Pancreas (tissue), 10 donors: ENCODE measurements at regions not wholly inside any gene's neighbourhood (a gene's known extent, or its start where the extent isn't known, plus 50 kb on each side); places are given as distances from the start of the nearest gene placed in this dataset.

Source experiments
- ATAC-seq, 4 donors: fragments of 200-7000 bp; cut with Tn5 transposase; one replicate each; pipeline versions ENCODE4 v1.8.0 to v1.9.1; 2020; ENCODE audit warnings: mild to moderate bottlenecking in 4 of 4, moderate library complexity in 4 of 4
- DNase-seq, 6 donors: peaks; one replicate each; pipeline ENCODE4 v3.0.0-alpha.2; 2020
- FAIRE-seq: peaks from 2 replicates; lab custom pipeline; 2012; peaks lifted over from hg19 to GRCh38; lab: Jason Lieb, UNC
- H3K27ac ChIP-seq, 4 donors: fragments of 200-600 bp; sonication (generic); 1 replicate in 3 of 4; 2 replicates in 1 of 4; pipeline versions ENCODE4 v1.5.0 to v1.8.0; 2020
- H3K27me3 ChIP-seq, 4 donors: fragments of 200-600 bp; one replicate each; pipeline ENCODE4 v1.8.0; 2021
- H3K36me3 ChIP-seq, 3 donors: fragments of 200-600 bp; sonication (generic) in 1 of 3; one replicate each; pipeline versions ENCODE4 v1.5.0 to v1.8.0; 2020 to 2021
- H3K4me1 ChIP-seq, 3 donors: fragments of 200-600 bp; one replicate each; pipeline ENCODE4 v1.8.0; 2021
- H3K4me3 ChIP-seq, 4 donors: fragments of 200-600 bp; sonication (generic) in 2 of 4; one replicate each; pipeline versions ENCODE4 v1.5.0 to v1.8.0; 2020 to 2021
- H3K9me3 ChIP-seq, 4 donors: fragments of 200-600 bp; one replicate each; pipeline ENCODE4 v1.8.0; 2021
- CTCF ChIP-seq, 4 donors: fragments of 200-600 bp; sonication (generic) in 3 of 4; IDR thresholded peaks; one replicate each; pipeline versions ENCODE4 v1.5.0 to v1.8.0; 2021; ENCODE audit warnings: antibody characterized with exemption in 4 of 4
- WGBS, 2 donors: extraction: QIAGEN DNeasy Blood & Tissue Kit; methylation state at CpG; one replicate each; pipeline ENCODE4 v1.1.7; 2013; 5-methylcytosine and 5-hydroxymethylcytosine counted together
- intact Hi-C, 3 donors: fragments of 100-400 bp; cut with DNase I; formaldehyde crosslinking; loops; one replicate each; pipeline versions ENCODE4 v1.11.1 to v1.14.2; 2022
- donor health status: healthy with polysubstance abuse.
- donor health status: DM: no; HTN: no; CAD: no; lungs with moderate emphysema.
- donor health status: DM: no; HTN: no; CAD: no.
- donor health status: control.
- donor health status: control.
- donor health status: Bipolar disorder and iron deficiency.
- donor health status: DM: yes; HTN: yes; CAD: no.
- donor health status: DM: no; HTN: no; CAD: no.
- donor health status: DM: no; HTN: no; CAD: no.
- donor health status: DM: yes; HTN: yes; CAD: no.

DNA sequence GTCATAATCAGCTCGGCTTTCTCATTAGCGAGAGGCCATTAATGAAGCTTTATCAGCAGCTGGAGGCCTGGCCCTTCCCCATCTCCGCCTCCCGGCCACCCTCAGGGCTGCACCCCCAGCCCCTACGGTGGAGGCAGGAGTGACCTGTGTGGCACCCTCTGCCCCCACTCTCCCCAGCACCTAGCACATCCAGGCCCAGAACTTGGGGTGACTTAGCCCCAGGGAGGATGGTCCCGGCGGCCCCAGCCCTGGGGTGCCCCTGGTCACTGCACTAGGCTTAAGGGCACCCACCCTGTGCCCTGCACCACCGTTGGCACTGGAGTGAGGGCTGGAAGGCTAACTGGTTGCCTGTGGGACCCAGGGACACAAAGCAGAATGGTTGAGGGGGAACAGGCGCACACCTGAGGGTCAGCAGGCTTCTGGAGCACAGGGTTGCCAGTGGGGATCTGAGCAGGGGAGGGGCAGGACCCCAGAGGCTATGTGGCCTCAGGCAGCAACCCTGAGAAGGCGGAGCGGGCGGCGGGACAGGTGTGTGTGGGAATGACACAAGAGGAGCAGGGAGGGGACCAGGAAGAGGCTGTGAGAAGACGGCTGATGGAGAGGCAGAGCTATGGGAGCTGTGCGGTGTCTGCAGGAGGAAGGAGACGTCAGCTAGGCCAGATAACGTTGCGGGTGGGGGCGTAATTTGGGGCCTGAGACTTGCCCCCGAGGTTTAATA, 120.2 kb downstream of the FAM53A start:
- H3K27me3 ChIP-seq: peaks cover 0 to 6% (median 0%) of the 10 kb centered on the region in 4 donors
- H3K27ac ChIP-seq: no peak overlapping the region
- DNase-seq (peak in 2 of 6 donors; percentile 12 to 47), FAIRE-seq (no peak), ATAC-seq (no peak)
- intact Hi-C loops: no loop called here
- TF ChIP-seq CTCF (IDR thresholded peaks at IDR 0.05): no peak
- WGBS, 2 donors: 28 to 32% methylated on average over 20 of the region's 20 CpGs
- no peak overlapping the region for H3K4me3 ChIP-seq
- H3K9me3 ChIP-seq: no peaks in the 10 kb centered on the region
- H3K36me3 ChIP-seq: no peaks in the 10 kb centered on the region
- H3K4me1 ChIP-seq: no peaks in the 10 kb centered on the region

DNA sequence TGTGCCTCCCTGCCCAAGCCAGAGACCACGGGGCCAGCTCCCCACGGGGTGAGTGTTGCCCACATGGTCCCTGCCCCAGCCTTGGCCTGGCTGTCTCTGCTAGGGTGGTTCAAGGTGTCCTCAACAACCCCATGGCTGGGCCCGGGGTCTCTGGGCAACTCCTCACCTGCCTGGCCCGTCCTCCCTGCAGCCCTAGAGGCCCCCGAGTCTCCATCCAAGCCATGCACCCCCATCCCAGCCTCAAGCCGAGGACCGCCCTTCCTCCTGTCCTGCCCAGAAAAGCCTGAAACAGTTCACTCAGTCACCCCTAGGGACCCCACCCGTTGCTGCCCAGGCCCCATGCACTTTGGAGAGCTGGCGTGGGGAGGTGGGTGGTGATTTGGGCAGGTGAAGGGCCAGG, 120.9 kb downstream of the FAM53A start:
- Histone ChIP-seq H3K36me3 (no peaks in the 10 kb centered on the region), H3K4me1 (no peaks in the 10 kb centered on the region), H3K27me3 (peaks cover 0 to 6% (median 0%) of the 10 kb centered on the region in 4 donors), H3K4me3 (no peak overlapping the region), H3K9me3 (no peaks in the 10 kb centered on the region), H3K27ac (no peak overlapping the region)
- FAIRE-seq: no peak
- WGBS, 2 donors: 52 to 55% methylated on average over 9 of the region's 9 CpGs
- DNase-seq: peak in 1 of 6 donors; percentile 38
- intact Hi-C loops: no loop called here
- no peak for ATAC-seq
- no peak for TF ChIP-seq CTCF (IDR thresholded peaks at IDR 0.05)

DNA sequence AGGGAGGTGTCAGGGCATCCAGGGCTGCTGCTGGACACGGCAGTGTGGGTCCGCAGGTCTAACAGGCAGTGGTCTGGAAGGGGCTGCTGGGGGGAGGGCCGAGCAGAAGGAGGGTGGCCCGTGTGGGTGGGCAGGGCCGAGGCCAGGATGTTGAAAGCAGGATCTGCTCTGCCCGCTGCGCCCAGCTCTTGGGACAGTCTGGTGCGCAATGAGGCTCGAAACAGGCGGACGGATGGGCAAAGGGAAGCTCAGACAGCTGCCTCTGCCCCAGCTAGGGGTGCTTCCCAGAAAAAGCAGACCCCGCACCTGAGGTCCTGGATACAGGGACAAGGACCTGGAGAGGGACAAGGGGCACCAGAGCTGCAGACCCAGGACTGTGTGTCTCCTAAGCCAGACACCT, 121.3 kb downstream of the FAM53A start:
- Histone ChIP-seq H3K36me3 (no peaks in the 10 kb centered on the region), H3K4me1 (no peaks in the 10 kb centered on the region), H3K9me3 (no peaks in the 10 kb centered on the region), H3K27me3 (peaks cover 0 to 6% (median 0%) of the 10 kb centered on the region in 4 donors), H3K27ac (no peak overlapping the region), H3K4me3 (no peak overlapping the region)
- FAIRE-seq (no peak), DNase-seq (peak in 1 of 6 donors; percentile 41), ATAC-seq (no peak)
- TF ChIP-seq CTCF (IDR thresholded peaks at IDR 0.05): no peak
- intact Hi-C loops: no loop called here
- 60 to 68% methylated on average over 12 of the region's 12 CpGs for WGBS, 2 donors

DNA sequence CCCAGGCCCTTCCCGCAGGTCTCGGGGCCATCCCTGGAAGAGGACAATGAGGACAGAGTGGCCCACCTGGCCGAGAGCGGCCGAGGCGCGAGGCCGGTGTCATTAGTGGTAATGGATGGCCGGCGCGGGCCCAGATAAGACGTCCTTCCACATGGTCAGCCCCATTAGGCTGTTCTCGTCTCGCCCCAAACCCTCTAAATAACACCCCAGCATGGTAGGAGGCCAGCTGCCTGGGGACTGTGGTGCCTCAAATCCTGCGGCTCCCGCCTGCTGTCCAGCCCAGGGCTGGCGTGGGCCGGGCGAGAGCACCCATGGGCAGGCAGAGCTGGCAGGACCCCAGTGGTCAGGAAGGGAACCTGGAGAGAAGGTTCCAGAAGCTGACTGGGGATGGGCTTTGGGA, 121.7 kb downstream of the FAM53A start:
- H3K9me3 ChIP-seq: no peaks in the 10 kb centered on the region
- H3K4me3 ChIP-seq: no peak overlapping the region
- FAIRE-seq (no peak), ATAC-seq (no peak), DNase-seq (peak in 1 of 6 donors; percentile 36)
- peaks cover 0 to 6% (median 0%) of the 10 kb centered on the region in 4 donors for H3K27me3 ChIP-seq
- no peaks in the 10 kb centered on the region for H3K4me1 ChIP-seq
- WGBS, 2 donors: 33 to 42% methylated on average over 19 of the region's 19 CpGs
- H3K36me3 ChIP-seq: no peaks in the 10 kb centered on the region
- H3K27ac ChIP-seq: no peak overlapping the region
- intact Hi-C loops: no loop called here
- TF ChIP-seq CTCF (IDR thresholded peaks at IDR 0.05): no peak

DNA sequence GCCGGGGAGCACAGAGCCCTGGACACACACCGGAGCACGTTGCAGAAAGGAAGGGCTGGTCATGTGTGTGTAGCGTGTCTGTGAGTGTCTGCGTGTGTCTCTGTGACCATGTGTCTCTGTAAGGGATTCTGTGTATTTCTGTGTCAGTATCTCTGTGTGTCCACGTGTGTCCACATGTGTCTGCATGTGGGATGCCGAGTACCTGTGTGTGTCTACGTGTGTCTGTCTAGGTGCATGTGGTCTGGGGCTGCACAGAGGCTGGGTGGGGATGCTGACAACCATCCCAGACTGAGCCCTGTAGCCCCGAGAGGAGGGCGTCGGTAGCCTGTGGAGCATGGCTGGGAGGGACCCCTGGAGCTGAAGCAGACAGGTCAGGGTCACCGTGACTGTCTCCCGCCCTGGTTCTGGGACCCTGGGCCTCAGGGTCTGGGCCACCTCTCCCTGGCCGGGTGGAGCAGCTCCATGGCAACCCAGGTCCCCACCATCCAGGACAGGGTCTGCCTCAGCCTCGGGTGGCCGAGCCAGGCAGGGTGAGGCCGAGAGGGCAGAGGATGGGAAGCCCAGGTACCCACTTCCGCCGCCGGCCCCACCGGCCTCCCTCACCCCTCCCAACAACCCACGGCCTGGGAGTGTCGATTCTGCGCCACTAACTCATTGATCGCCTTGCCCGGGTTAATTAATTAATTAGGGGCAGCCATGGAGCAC, 122.7 kb downstream of the FAM53A start:
- no peaks in the 10 kb centered on the region for H3K4me1 ChIP-seq
- no peaks in the 10 kb centered on the region for H3K36me3 ChIP-seq
- ATAC-seq (no peak), DNase-seq (peak in 1 of 6 donors; percentile 53), FAIRE-seq (no peak)
- no peak overlapping the region for H3K27ac ChIP-seq
- TF ChIP-seq CTCF (IDR thresholded peaks at IDR 0.05): no peak
- intact Hi-C loops: no loop called here
- WGBS, 2 donors: 53 to 69% methylated on average over 25 to 26 of the region's 26 CpGs
- peaks cover 0 to 6% (median 0%) of the 10 kb centered on the region in 4 donors for H3K27me3 ChIP-seq
- H3K9me3 ChIP-seq: no peaks in the 10 kb centered on the region
- no peak overlapping the region for H3K4me3 ChIP-seq
